ENCODE measurements at regions not wholly inside any gene's neighbourhood (a gene's known extent, or its start where the extent isn't known, plus 50 kb on each side); places are given as distances from the start of the nearest gene placed in this dataset.

GRCh38 chr2:81495556-81495955 is 1191.0 kb upstream of the LRRTM1 start:
- Histone ChIP-seq H3K36me3 (no peaks in the 10 kb centered on the region), H3K27me3 (peaks cover 3% of the 10 kb centered on the region; the same call in 1 of the 2 replicates), H3K4me1 (no peaks in the 10 kb centered on the region), H3K9me3 (replicated peaks) (no peaks in the 10 kb centered on the region), H3K4me3 (no peak overlapping the region), H3K27ac (no peak overlapping the region)
- DNase-seq: no peak

- no peak overlapping the region for H3K27ac ChIP-seq
- peaks cover 5% of the 10 kb centered on the region; the same call in 1 of the 2 replicates for H3K27me3 ChIP-seq
- H3K36me3 ChIP-seq: no peaks in the 10 kb centered on the region
- no peaks in the 10 kb centered on the region for H3K4me1 ChIP-seq
- H3K4me3 ChIP-seq: no peak overlapping the region
- H3K9me3 ChIP-seq (replicated peaks): no peaks in the 10 kb centered on the region
- no peak for DNase-seq
Measured at GRCh38 chr2:81483254-81483653, 1178.7 kb upstream of the LRRTM1 start.

- peaks cover 5% of the 10 kb centered on the region; the same call in 1 of the 2 replicates for H3K27me3 ChIP-seq
- no peak overlapping the region; the same call in 1 of the 2 replicates for H3K27ac ChIP-seq
- DNase-seq: peak; percentile 1 to 25
- H3K36me3 ChIP-seq: no peaks in the 10 kb centered on the region
- peak overlapping the region; percentile 37 for H3K4me3 ChIP-seq
- H3K4me1 ChIP-seq: no peaks in the 10 kb centered on the region
- no peaks in the 10 kb centered on the region for H3K9me3 ChIP-seq (replicated peaks)
Measured at GRCh38 chr2:81481994-81482368, 1177.4 kb upstream of the LRRTM1 start.

GRCh38 chr2:81481242-81481993 is 1176.9 kb upstream of the LRRTM1 start:
- Histone ChIP-seq H3K27ac (no peak overlapping the region; the same call in 1 of the 2 replicates), H3K9me3 (replicated peaks) (no peaks in the 10 kb centered on the region), H3K27me3 (peaks cover 5% of the 10 kb centered on the region; the same call in 1 of the 2 replicates), H3K4me3 (peak overlapping the region; percentile 37), H3K36me3 (no peaks in the 10 kb centered on the region), H3K4me1 (no peaks in the 10 kb centered on the region)
- DNase-seq: peak; percentile 6 to 27

- no peak overlapping the region for H3K27ac ChIP-seq
- no peaks in the 10 kb centered on the region for H3K9me3 ChIP-seq (replicated peaks)
- H3K4me3 ChIP-seq: no peak overlapping the region
- DNase-seq: no peak
- H3K27me3 ChIP-seq: no peaks in the 10 kb centered on the region; the same call in 1 of the 2 replicates
- H3K4me1 ChIP-seq: no peaks in the 10 kb centered on the region
- no peaks in the 10 kb centered on the region for H3K36me3 ChIP-seq
Measured at GRCh38 chr2:81467096-81467495, 1162.5 kb upstream of the LRRTM1 start.

GRCh38 chr2:81462420-81462819 is 1157.9 kb upstream of the LRRTM1 start:
- no peak for DNase-seq
- Histone ChIP-seq H3K27ac (no peak overlapping the region), H3K27me3 (no peaks in the 10 kb centered on the region), H3K36me3 (no peaks in the 10 kb centered on the region), H3K9me3 (replicated peaks) (no peaks in the 10 kb centered on the region), H3K4me3 (no peak overlapping the region), H3K4me1 (no peaks in the 10 kb centered on the region)

GRCh38 chr2:81445176-81445575 is 1140.6 kb upstream of the LRRTM1 start:
- Histone ChIP-seq H3K36me3 (no peaks in the 10 kb centered on the region), H3K27ac (no peak overlapping the region), H3K27me3 (no peaks in the 10 kb centered on the region), H3K4me1 (no peaks in the 10 kb centered on the region), H3K9me3 (replicated peaks) (no peaks in the 10 kb centered on the region), H3K4me3 (no peak overlapping the region)
- no peak for DNase-seq

GRCh38 chr2:81437456-81438000 is 1133.0 kb upstream of the LRRTM1 start:
- Histone ChIP-seq H3K4me1 (no peaks in the 10 kb centered on the region), H3K27ac (no peak overlapping the region), H3K27me3 (peaks cover 8% of the 10 kb centered on the region; the same call in 1 of the 2 replicates), H3K36me3 (no peaks in the 10 kb centered on the region), H3K9me3 (replicated peaks) (no peaks in the 10 kb centered on the region), H3K4me3 (no peak overlapping the region)
- DNase-seq: no peak

- no peak for DNase-seq
- H3K9me3 ChIP-seq (replicated peaks): no peaks in the 10 kb centered on the region
- no peak overlapping the region for H3K27ac ChIP-seq
- H3K27me3 ChIP-seq: peaks cover 12% of the 10 kb centered on the region; the same call in 1 of the 2 replicates
- H3K4me3 ChIP-seq: no peak overlapping the region
- no peaks in the 10 kb centered on the region for H3K36me3 ChIP-seq
- H3K4me1 ChIP-seq: no peaks in the 10 kb centered on the region
Measured at GRCh38 chr2:81436256-81436655, 1131.7 kb upstream of the LRRTM1 start.

- DNase-seq: no peak
- no peaks in the 10 kb centered on the region for H3K4me1 ChIP-seq
- H3K27me3 ChIP-seq: 0 out of 2 replicates have a peak, but pooled peaks cover 3% of the 10 kb centered on the region
- H3K9me3 ChIP-seq (replicated peaks): no peaks in the 10 kb centered on the region
- H3K36me3 ChIP-seq: no peaks in the 10 kb centered on the region
- H3K4me3 ChIP-seq: no peak overlapping the region
- no peak overlapping the region for H3K27ac ChIP-seq
Measured at GRCh38 chr2:81412681-81413080, 1108.1 kb upstream of the LRRTM1 start.

GRCh38 chr2:81403508-81403907 is 1099.0 kb upstream of the LRRTM1 start:
- Histone ChIP-seq H3K27me3 (no peaks in the 10 kb centered on the region), H3K4me3 (no peak overlapping the region), H3K27ac (no peak overlapping the region), H3K9me3 (replicated peaks) (no peaks in the 10 kb centered on the region), H3K36me3 (no peaks in the 10 kb centered on the region), H3K4me1 (no peaks in the 10 kb centered on the region)
- no peak for DNase-seq

- no peaks in the 10 kb centered on the region for H3K27me3 ChIP-seq
- H3K4me1 ChIP-seq: no peaks in the 10 kb centered on the region
- DNase-seq: no peak
- no peaks in the 10 kb centered on the region for H3K9me3 ChIP-seq (replicated peaks)
- no peak overlapping the region for H3K4me3 ChIP-seq
- H3K36me3 ChIP-seq: no peaks in the 10 kb centered on the region
- no peak overlapping the region for H3K27ac ChIP-seq
Measured at GRCh38 chr2:81396417-81397019, 1092.0 kb upstream of the LRRTM1 start.

- Histone ChIP-seq H3K9me3 (replicated peaks) (no peaks in the 10 kb centered on the region), H3K27me3 (no peaks in the 10 kb centered on the region), H3K4me3 (no peak overlapping the region), H3K4me1 (no peaks in the 10 kb centered on the region), H3K36me3 (no peaks in the 10 kb centered on the region), H3K27ac (no peak overlapping the region)
- no peak for DNase-seq
Measured at GRCh38 chr2:81395746-81396145, 1091.2 kb upstream of the LRRTM1 start.

GRCh38 chr2:81389203-81389602 is 1084.7 kb upstream of the LRRTM1 start:
- Histone ChIP-seq H3K4me1 (no peaks in the 10 kb centered on the region), H3K27ac (no peak overlapping the region)
- DNase-seq: peak in 1 of 2 experiments; percentile 29

GRCh38 chr2:81363800-81364199 is 1059.2 kb upstream of the LRRTM1 start:
- no peak for DNase-seq
- Histone ChIP-seq H3K27ac (no peak overlapping the region), H3K4me3 (no peak overlapping the region), H3K36me3 (no peaks in the 10 kb centered on the region), H3K4me1 (no peaks in the 10 kb centered on the region), H3K9me3 (replicated peaks) (no peaks in the 10 kb centered on the region), H3K27me3 (no peaks in the 10 kb centered on the region)

More at GRCh38 chr2:81389203-81389602, 1084.7 kb upstream of the LRRTM1 start:
- H3K9me3 ChIP-seq (replicated peaks): peaks cover 6% of the 10 kb centered on the region; the same call in 1 of the 2 replicates
- H3K4me3 ChIP-seq: no peak overlapping the region
- H3K27me3 ChIP-seq: peaks cover 1% of the 10 kb centered on the region; the same call in 1 of the 2 replicates
- H3K36me3 ChIP-seq: no peaks in the 10 kb centered on the region
